GM12878 (cell line): ENCODE measurements at regions not wholly inside any gene's neighbourhood (a gene's known extent, or its start where the extent isn't known, plus 50 kb on each side); places are given as distances from the start of the nearest gene placed in this dataset.

ENCODE experiments used
- ATAC-seq: fragments of 200-7000 bp; cut with Tn5 transposase; 3 replicates; pipeline ENCODE4 v1.9.1; 2020; ENCODE audit warnings: mild to moderate bottlenecking, moderate library complexity
- BruUV-seq: library from RNA; stranded (reverse); fragments of 400-500 nt; replicated peaks from 2 replicates; lab custom pipeline; 2021; lab: Mats Ljungman, UMichigan
- CTCF ChIA-PET: fragments of 300-600 bp; sonication (Branson Sonifier 250); formaldehyde crosslinking; extraction: SDS; loops from one replicate; lab custom pipeline; 2021; ENCODE audit warnings: inconsistent platforms; lab: Yijun Ruan, JAX
- POLR2A ChIA-PET: fragments of 350-600 bp; formaldehyde crosslinking; extraction: SDS; loops from one replicate; lab custom pipeline; 2021; ENCODE audit warnings: inconsistent platforms; lab: Charles Lee
- RAD21 ChIA-PET: fragments of 300-600 bp; sonication (Branson Sonifier 250); formaldehyde crosslinking; loops from one replicate; lab custom pipeline; 2023; ENCODE audit warnings: antibody characterized with exemption; ENCODE audit not compliant: unreplicated experiment; lab: Charles Lee
- SMC1A ChIA-PET: fragments of 300-600 bp; sonication (Branson Sonifier 250); formaldehyde crosslinking; loops from one replicate; lab custom pipeline; 2023; ENCODE audit not compliant: unreplicated experiment, uncharacterized antibody; lab: Charles Lee
- DNase-seq: peaks from one replicate; pipeline ENCODE4 v3.0.0-alpha.2; 2011; ENCODE audit warnings: low read depth, low spot score
- FAIRE-seq: peaks from 3 replicates; lab custom pipeline; 2011; peaks lifted over from hg19 to GRCh38; lab: Jason Lieb, UNC
- H2AFZ ChIP-seq: 2 replicates; pipeline ENCODE4 v1.6.0; 2011; ENCODE audit warnings: low read depth, low read length, control low read depth; ENCODE audit not compliant: control insufficient read depth
- H3K27ac ChIP-seq: 2 replicates; pipeline ENCODE4 v1.5.1; 2011; ENCODE audit warnings: control low read depth; ENCODE audit not compliant: control insufficient read depth, insufficient read depth
- H3K27me3 ChIP-seq, 2 experiments: replicated peaks in 1 of 2; 2 replicates each; pipeline versions ENCODE4 v1.6.0 to v1.6.1; 2011; ENCODE audit warnings: low read length in 1 of 2; ENCODE audit not compliant: control insufficient read depth in 2 of 2, insufficient read depth in 2 of 2
- H3K36me3 ChIP-seq, 2 experiments: 2 replicates each; pipeline ENCODE4 v1.5.1; 2011; ENCODE audit warnings: low read length in 1 of 2; ENCODE audit not compliant: control insufficient read depth in 2 of 2, insufficient read depth in 2 of 2
- H3K4me1 ChIP-seq: 2 replicates; pipeline ENCODE4 v1.6.1; 2011; ENCODE audit warnings: mild to moderate bottlenecking, low read length, moderate library complexity, mixed read lengths; ENCODE audit not compliant: control insufficient read depth, insufficient read depth
- H3K4me2 ChIP-seq: 2 replicates; pipeline ENCODE4 v1.6.0; 2011; ENCODE audit warnings: control low read depth; ENCODE audit not compliant: control insufficient read depth, insufficient read depth
- H3K4me3 ChIP-seq: fragments of 200-600 bp; sonication (generic); 2 replicates; pipeline ENCODE4 v1.5.1; 2016
- H3K79me2 ChIP-seq: 2 replicates; pipeline ENCODE4 v1.6.0; 2011; ENCODE audit warnings: low read length; ENCODE audit not compliant: control insufficient read depth, insufficient read depth
- H3K9ac ChIP-seq: 2 replicates; pipeline ENCODE4 v1.8.0; 2011; ENCODE audit warnings: low read length, control low read depth, mixed read lengths; ENCODE audit not compliant: control insufficient read depth, insufficient read depth
- H3K9me3 ChIP-seq: replicated peaks from 3 replicates; pipeline ENCODE4 v1.5.1; 2011; ENCODE audit warnings: mild to moderate bottlenecking, low read length; ENCODE audit not compliant: control insufficient read depth, insufficient read depth
- H4K20me1 ChIP-seq: 2 replicates; pipeline ENCODE4 v1.6.0; 2011; ENCODE audit not compliant: control insufficient read depth, insufficient read depth
- ATF7 ChIP-seq: fragments of 450-650 bp; IDR thresholded peaks from 2 replicates; pipeline ENCODE4 v1.6.1; 2016; ENCODE audit warnings: low read depth, mild to moderate bottlenecking
- IKZF1 ChIP-seq: fragments of 450-650 bp; conservative IDR thresholded peaks from 2 replicates; pipeline ENCODE4 v1.6.1; 2017; ENCODE audit warnings: antibody characterized with exemption, mild to moderate bottlenecking
- KDM1A ChIP-seq: fragments of 200-600 bp; sonication (generic); IDR thresholded peaks from 2 replicates; pipeline ENCODE4 v1.6.1; 2016; ENCODE audit warnings: borderline replicate concordance
- SIX5 ChIP-seq: IDR thresholded peaks from 2 replicates; pipeline ENCODE4 v1.6.1; 2011; ENCODE audit warnings: mild to moderate bottlenecking, low read depth, low read length, moderate library complexity; ENCODE audit not compliant: severe bottlenecking
- YBX1 ChIP-seq: fragments of 450-650 bp; IDR thresholded peaks from 2 replicates; pipeline ENCODE4 v1.6.1; 2016; ENCODE audit warnings: antibody characterized with exemption
- WGBS: methylation state at CpG from one replicate; pipeline ENCODE4 v1.1.6; 2016; ENCODE audit warnings: low lambda C conversion rate; ENCODE audit not compliant: insufficient replicate concordance, insufficient coverage; ENCODE audit errors: missing lambda C conversion rate; 5-methylcytosine and 5-hydroxymethylcytosine counted together
- in situ Hi-C: fragments of 300-500 bp; cut with MboI; formaldehyde crosslinking; loops from 9 replicates; pipeline ENCODE4 v1.14.3; 2018; ENCODE audit warnings: mixed read lengths
- intact Hi-C: fragments of 100-400 bp; cut with micrococcal nuclease; formaldehyde crosslinking; loops from one replicate; pipeline ENCODE4 v1.14.2; 2022; ENCODE audit not compliant: unreplicated experiment
- TF ChIP-seq, protein P1 (sequence below): IDR thresholded peaks from 2 replicates; pipeline ENCODE4 v1.6.1; 2012; ENCODE audit warnings: mild to moderate bottlenecking, low read depth, low read length
- TF ChIP-seq, protein P2 (sequence below): IDR thresholded peaks from 2 replicates; pipeline ENCODE4 v1.6.1; 2011; ENCODE audit warnings: borderline replicate concordance, low read depth, mild to moderate bottlenecking, moderate library complexity, low read length; ENCODE audit not compliant: insufficient read depth, poor library complexity, severe bottlenecking
- TF ChIP-seq, protein P3 (sequence below): fragments of 450-650 bp; formaldehyde crosslinking; IDR thresholded peaks from 2 replicates; pipeline ENCODE4 v1.4.0; 2022; ENCODE audit warnings: mild to moderate bottlenecking, moderate library complexity

DNA sequence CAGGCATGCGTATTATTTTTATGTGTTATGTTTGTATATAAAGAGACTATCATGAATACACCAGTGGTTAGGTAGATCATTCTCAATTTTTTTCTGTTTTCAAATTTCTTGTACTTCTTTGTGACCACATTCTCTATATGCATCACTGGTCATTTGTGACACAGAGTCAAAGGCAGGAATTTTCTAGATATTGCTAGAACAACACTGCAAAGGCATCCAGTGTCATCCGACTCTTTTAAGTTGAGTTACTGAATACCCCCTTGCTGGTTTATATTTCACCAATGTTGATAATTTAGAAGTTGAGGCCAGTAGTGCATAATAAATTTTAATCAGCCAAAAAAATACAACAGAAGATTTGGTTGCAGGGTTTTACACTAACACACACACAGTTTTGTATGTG lies 351.8 kb downstream of the CASP12 start:
- DNase-seq = no peak
- H3K9me3 ChIP-seq = no peaks in the 10 kb centered on the region
- ChIA-PET CTCF (no interaction called here), SMC1A (no interaction called here), POLR2A (no interaction called here), RAD21 (no interaction called here)
- H3K4me2 ChIP-seq = no peak overlapping the region
- no peak overlapping the region for H3K27ac ChIP-seq
- H3K9ac ChIP-seq = no peak overlapping the region
- intact Hi-C loops = no loop called here
- no peaks in the 10 kb centered on the region for H4K20me1 ChIP-seq
- H2AFZ ChIP-seq = no peak overlapping the region
- H3K79me2 ChIP-seq = no peaks in the 10 kb centered on the region
- BruUV-seq = no TSS peak
- no peak for FAIRE-seq
- TF ChIP-seq SIX5 (no peak), IKZF1 (no peak), ATF7 (no peak), YBX1 (no peak), KDM1A (no peak)
- TF ChIP-seq, protein P1, sequence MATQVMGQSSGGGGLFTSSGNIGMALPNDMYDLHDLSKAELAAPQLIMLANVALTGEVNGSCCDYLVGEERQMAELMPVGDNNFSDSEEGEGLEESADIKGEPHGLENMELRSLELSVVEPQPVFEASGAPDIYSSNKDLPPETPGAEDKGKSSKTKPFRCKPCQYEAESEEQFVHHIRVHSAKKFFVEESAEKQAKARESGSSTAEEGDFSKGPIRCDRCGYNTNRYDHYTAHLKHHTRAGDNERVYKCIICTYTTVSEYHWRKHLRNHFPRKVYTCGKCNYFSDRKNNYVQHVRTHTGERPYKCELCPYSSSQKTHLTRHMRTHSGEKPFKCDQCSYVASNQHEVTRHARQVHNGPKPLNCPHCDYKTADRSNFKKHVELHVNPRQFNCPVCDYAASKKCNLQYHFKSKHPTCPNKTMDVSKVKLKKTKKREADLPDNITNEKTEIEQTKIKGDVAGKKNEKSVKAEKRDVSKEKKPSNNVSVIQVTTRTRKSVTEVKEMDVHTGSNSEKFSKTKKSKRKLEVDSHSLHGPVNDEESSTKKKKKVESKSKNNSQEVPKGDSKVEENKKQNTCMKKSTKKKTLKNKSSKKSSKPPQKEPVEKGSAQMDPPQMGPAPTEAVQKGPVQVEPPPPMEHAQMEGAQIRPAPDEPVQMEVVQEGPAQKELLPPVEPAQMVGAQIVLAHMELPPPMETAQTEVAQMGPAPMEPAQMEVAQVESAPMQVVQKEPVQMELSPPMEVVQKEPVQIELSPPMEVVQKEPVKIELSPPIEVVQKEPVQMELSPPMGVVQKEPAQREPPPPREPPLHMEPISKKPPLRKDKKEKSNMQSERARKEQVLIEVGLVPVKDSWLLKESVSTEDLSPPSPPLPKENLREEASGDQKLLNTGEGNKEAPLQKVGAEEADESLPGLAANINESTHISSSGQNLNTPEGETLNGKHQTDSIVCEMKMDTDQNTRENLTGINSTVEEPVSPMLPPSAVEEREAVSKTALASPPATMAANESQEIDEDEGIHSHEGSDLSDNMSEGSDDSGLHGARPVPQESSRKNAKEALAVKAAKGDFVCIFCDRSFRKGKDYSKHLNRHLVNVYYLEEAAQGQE = no peak
- TF ChIP-seq, protein P2, sequence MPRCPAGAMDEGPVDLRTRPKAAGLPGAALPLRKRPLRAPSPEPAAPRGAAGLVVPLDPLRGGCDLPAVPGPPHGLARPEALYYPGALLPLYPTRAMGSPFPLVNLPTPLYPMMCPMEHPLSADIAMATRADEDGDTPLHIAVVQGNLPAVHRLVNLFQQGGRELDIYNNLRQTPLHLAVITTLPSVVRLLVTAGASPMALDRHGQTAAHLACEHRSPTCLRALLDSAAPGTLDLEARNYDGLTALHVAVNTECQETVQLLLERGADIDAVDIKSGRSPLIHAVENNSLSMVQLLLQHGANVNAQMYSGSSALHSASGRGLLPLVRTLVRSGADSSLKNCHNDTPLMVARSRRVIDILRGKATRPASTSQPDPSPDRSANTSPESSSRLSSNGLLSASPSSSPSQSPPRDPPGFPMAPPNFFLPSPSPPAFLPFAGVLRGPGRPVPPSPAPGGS = no peak
- TF ChIP-seq, protein P3, sequence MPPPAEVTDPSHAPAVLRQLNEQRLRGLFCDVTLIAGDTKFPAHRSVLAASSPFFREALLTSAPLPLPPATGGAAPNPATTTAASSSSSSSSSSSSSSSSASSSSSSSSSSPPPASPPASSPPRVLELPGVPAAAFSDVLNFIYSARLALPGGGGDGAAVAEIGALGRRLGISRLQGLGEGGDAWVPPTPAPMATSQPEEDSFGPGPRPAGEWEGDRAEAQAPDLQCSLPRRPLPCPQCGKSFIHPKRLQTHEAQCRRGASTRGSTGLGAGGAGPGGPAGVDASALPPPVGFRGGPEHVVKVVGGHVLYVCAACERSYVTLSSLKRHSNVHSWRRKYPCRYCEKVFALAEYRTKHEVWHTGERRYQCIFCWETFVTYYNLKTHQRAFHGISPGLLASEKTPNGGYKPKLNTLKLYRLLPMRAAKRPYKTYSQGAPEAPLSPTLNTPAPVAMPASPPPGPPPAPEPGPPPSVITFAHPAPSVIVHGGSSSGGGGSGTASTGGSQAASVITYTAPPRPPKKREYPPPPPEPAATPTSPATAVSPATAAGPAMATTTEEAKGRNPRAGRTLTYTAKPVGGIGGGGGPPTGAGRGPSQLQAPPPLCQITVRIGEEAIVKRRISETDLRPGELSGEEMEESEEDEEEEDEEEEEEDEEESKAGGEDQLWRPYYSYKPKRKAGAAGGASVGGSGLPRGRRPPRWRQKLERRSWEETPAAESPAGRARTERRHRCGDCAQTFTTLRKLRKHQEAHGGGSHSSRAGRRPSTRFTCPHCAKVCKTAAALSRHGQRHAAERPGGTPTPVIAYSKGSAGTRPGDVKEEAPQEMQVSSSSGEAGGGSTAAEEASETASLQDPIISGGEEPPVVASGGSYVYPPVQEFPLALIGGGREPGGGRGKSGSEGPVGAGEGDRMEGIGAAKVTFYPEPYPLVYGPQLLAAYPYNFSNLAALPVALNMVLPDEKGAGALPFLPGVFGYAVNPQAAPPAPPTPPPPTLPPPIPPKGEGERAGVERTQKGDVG (CRISPR knock-in tag) = no peak
- TF ChIP-seq, all 136 proteins: peak for 0
- WGBS = 42% methylated on average over 2 of the region's 2 CpGs
- H3K4me1 ChIP-seq = no peaks in the 10 kb centered on the region
- no peaks in the 10 kb centered on the region for H3K27me3 ChIP-seq
- no peak for ATAC-seq
- H3K4me3 ChIP-seq = no peak overlapping the region
- in situ Hi-C loops = no loop called here
- H3K36me3 ChIP-seq = no peaks in the 10 kb centered on the region
